ENCODE measurements at regions not wholly inside any gene's neighbourhood (a gene's known extent, or its start where the extent isn't known, plus 50 kb on each side); places are given as distances from the start of the nearest gene placed in this dataset.
A peak's percentile ranks its signal among the peaks of the same experiment; 100 is the strongest.
"Not testable (repeated sequence)": the region's sequence is repeated elsewhere in the genome, so short reads cannot be mapped to it uniquely, and the experiment has no call there.

GRCh38 chr12:24664161-24664880, 284.6 kb downstream of the BCAT1 start:
- no peak for DNase-seq

- DNase-seq, result peak; percentile 30
Measured at GRCh38 chr12:24661657-24662096, 287.2 kb downstream of the BCAT1 start.

DNA sequence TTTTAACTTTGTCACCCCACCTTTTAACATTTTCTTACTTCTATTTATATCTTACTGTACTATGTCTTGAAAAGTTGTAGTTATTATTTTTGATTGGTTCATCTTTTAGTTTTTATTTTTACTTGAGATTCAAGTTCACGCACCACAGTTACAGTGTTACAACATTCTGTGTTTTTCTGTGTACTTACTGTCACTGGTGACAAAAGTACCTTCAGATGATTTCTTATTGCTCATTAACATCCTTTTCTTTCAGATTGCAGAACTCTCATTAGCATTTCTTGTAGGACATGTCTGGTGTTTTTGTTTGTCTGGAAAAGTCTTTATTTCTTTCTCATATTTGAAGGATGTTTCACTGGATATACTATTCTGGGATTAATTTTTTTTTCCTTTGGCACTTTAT, 289.9 kb downstream of the BCAT1 start:
- DNase-seq, result no peak

DNA sequence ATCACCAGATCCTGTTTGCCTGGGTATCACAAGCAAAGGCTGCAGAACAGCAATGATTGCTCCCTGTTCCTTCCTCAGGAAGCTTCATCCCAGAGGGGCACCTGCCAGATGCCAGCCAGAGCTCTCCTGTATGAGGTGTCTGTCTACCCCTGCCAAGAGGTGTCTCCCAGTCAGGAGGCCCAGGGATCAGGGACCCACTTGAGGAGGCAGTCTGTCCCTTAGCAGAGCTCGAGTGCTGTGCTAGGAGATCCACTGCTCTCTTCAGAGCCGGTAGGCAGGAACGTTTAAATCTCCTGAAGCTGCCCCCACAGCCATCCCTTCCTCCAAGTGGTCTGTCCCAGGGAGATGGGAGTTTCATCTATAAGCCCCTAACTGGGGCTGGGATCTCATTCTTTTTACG, 294.6 kb downstream of the BCAT1 start:
- not testable (repeated sequence) for DNase-seq

DNA sequence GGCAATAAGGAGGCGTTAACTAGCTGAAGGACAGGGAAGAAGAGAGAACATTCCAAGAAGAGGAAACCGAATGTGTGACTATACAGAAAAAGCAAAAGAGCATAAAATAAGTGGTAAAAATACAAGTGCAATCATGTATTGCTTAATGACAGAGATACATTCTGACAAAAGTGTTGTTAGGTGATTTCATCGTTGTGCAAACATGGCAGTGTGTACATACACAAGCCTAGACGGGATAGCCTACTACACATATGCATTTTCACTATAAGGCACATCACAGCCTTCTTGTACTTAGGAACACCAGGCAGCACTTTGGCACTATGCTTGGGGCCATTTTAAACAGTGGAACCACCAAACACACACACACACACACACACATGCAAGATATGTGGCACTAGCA, 299.3 kb downstream of the BCAT1 start:
- DNase-seq, result no peak

DNA sequence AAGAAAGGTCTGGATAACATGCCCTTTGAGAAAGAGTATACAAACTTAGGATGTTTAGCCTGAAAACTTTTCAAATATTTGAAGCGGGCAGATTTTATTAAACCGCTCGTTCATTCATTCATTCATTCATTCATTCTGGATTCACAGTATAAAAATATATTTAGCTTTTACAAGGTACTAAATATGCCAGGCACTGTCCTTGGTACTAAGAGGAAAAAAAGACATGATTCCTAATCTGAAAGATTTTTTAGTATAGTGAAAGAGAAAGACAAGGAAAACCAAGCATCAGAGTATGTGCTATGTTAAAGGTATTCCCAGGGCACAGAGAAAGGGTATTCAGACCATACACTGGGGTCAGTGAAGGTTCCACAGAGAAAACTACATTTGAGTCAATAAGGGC, 299.7 kb downstream of the BCAT1 start:
- no peak for DNase-seq

- no peak for DNase-seq
Measured at GRCh38 chr12:24645254-24645653, 303.6 kb downstream of the BCAT1 start.

- DNase-seq, result no peak
Measured at GRCh38 chr12:24643120-24644119, 305.5 kb downstream of the BCAT1 start.

DNA sequence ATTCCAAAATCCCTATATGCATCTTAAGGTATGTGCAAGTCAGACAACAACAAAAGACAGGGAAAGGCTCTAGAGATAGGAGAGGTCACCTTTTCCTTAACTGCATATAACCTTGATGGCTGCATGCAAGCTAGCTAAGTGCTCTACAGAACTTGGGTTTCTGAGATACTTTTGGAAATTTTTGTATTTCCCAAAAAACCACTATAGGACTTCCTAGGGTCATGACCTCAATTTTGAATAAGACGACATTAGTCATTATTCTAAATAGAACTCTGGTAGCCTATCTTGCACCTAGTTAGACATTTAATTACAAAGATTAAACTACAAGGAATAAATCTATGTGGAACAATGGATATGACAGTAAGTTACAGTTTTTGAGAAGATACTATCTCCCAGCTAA, 309.3 kb downstream of the BCAT1 start:
- no peak for DNase-seq

- no peak for DNase-seq
Measured at GRCh38 chr12:24632466-24632865, 316.4 kb downstream of the BCAT1 start.

GRCh38 chr12:24631676-24632426, 317.1 kb downstream of the BCAT1 start:
- DNase-seq, result no peak

DNA sequence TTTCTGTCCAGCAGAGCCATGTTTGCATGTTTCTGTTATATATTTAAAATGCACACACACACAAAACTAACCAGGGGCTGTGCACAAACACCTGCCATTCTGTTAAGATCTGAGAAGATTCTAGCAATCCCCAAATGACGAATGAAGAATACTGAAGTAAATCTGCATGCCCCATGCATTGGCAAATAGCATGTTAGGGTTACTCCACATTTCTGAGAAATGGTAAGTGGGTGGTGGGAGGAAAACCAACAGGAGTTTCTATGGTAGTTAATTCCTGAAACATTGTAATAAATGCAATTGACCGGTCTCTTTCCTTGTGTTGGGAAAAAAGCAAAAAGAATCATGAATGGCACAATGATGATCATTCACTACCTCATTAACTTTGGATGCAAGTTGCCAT, 318.0 kb downstream of the BCAT1 start:
- DNase-seq, result no peak

- DNase-seq, result no peak
Measured at GRCh38 chr12:24630446-24630845, 318.5 kb downstream of the BCAT1 start.

DNA sequence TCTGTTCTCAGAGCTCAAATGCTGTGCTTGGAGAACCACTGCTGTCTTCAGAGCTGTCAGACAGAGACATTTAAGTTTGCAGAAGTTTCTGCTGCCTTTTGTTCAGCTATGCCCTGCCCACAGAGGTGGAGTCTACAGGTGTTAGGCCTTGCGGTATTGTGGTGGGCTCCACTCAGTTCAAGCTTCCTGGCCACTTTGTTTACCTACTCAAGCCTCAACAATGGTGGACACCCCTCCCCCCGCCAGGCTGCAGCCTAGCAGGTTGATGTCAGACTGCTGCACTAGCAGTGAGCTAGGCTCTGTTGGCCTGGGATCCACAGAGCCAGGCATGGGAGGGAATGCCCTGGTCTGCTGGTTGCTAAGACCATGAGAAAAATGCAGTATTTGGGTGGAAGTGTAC, 323.8 kb downstream of the BCAT1 start:
- DNase-seq, result no peak

- not testable (repeated sequence) for DNase-seq
Measured at GRCh38 chr12:24619954-24620353, 328.9 kb downstream of the BCAT1 start.

DNA sequence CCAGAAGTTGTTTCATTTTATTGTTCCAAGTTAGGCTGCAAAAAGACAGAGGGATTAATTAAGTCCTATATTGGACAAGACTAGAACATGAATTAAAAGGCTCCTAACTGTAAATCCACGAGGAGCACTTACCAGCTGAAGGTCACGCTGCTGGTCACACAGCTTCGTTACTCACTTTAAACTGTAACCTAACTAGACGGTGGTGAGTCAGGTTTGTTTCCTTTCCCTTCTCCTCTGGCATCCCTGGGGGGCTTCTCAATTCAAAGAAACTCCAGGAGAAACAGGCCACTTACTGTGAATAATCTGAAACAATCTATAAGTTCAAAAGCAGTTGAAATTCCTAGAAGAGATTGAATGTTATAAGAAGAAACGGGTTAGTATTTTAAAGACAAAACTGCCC, 331.4 kb downstream of the BCAT1 start:
- DNase-seq, result no peak

- DNase-seq, result no peak
Measured at GRCh38 chr12:24615967-24616411, 332.9 kb downstream of the BCAT1 start.

DNA sequence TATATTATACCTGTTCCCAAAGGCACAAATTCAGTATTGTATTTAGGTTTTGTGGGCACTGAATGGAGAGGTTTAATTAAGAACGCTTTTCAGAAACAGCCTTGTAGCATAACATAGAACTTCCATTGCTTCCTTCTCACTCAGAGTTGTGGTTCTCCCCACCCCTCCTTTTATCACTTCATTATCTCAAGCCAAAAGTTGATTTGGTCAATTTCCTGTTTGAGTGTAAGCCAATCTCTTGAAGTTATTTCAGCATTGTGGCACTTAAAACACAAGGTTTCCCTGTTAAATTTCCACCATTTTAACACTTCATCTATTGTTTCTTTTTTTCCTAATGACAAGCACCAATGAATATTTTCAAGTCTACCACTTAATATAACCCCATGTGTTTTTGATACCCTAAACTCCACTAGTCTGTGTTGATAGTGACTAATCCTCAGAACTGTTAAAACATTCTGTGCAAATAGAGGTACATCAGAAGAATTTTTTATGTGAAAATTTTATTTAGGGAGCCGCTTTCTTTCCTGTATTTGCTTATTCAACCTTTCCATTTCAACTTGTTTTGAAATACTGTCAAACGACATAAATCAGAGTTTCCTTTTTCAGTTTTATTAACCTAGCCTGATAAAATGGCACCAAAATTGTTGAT, 340.1 kb downstream of the BCAT1 start:
- DNase-seq, result no peak

GRCh38 chr12:24608108-24608507, 340.8 kb downstream of the BCAT1 start:
- DNase-seq, result no peak

- DNase-seq, result no peak
Measured at GRCh38 chr12:24605916-24606315, 343.0 kb downstream of the BCAT1 start.

- DNase-seq, result no peak
Measured at GRCh38 chr12:24605466-24605865, 343.4 kb downstream of the BCAT1 start.

DNA sequence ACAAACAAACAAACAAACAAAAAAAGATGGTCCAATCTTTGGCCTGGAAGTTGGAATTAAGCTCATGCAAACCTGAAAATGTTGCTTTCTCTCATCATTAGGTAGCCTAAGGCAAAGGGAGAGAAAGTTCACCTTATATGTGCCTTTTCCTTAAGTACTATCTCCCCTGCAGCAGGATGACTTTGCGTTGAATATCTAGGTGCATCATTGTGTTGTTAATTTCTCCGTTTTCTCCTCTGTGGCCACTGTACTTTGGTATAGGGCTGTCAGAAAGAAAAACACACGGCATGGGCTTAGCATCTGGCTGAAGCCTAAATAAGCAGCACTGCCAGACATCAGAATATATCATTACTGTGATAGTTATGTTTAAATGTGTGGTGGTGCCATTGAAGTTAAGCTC, 345.5 kb downstream of the BCAT1 start:
- no peak for DNase-seq

- DNase-seq, result no peak
Measured at GRCh38 chr12:24600996-24601395, 347.9 kb downstream of the BCAT1 start.
